T-cell (primary cell): ENCODE measurements at regions not wholly inside any gene's neighbourhood (a gene's known extent, or its start where the extent isn't known, plus 50 kb on each side); places are given as distances from the start of the nearest gene placed in this dataset.
"Not testable (repeated sequence)": the region's sequence is repeated elsewhere in the genome, so short reads cannot be mapped to it uniquely, and the experiment has no call there.

Source experiments
- ATAC-seq, 4 experiments: fragments of 200-7000 bp in 3 of 4; fragments of 150-1000 bp in 1 of 4; cut with Tn5 transposase; replicated peaks in 1 of 4; 1 replicate in 3 of 4; 2 replicates in 1 of 4; pipeline ENCODE4 v1.10.0; 2021; ENCODE audit warnings: moderate library complexity in 3 of 4, mild to moderate bottlenecking in 2 of 4, moderate number of reproducible peaks in 1 of 4
- CTCF ChIA-PET, 2 donors: fragments of 300-600 bp; sonication (Branson Sonifier 250); formaldehyde crosslinking; loops; one replicate each; lab custom pipeline; 2022; ENCODE audit warnings: antibody characterized with exemption in 2 of 2; lab: Charles Lee
- POLR2A ChIA-PET, 2 donors: fragments of 300-600 bp; sonication (Branson Sonifier 250); formaldehyde crosslinking; loops; one replicate each; lab custom pipeline; 2022; ENCODE audit warnings: antibody characterized with exemption in 2 of 2; lab: Charles Lee
- DNase-seq, 35 experiments: peaks; one replicate each; pipeline versions ENCODE4 v3.0.0 to v3.0.0-alpha.2; 2013 to 2023
- H3K27ac ChIP-seq: one replicate; pipeline ENCODE4 v1.5.1; 2013; ENCODE audit warnings: low read length
- H3K27me3 ChIP-seq, 2 experiments: replicated peaks in 1 of 2; 1 replicate in 1 of 2; 2 replicates in 1 of 2; pipeline versions ENCODE4 v1.6.1 to v1.7.0; 2013; ENCODE audit warnings: low read length in 1 of 2, mixed read lengths in 1 of 2; ENCODE audit not compliant: control insufficient read depth in 2 of 2, insufficient read depth in 2 of 2; ENCODE audit errors: extremely low read depth in 1 of 2
- H3K36me3 ChIP-seq, 2 donors: 1 replicate in 1 of 2; 2 replicates in 1 of 2; pipeline versions ENCODE4 v1.6.1 to v1.7.0; 2013; ENCODE audit warnings: low read length in 1 of 2; ENCODE audit not compliant: control insufficient read depth in 2 of 2, insufficient read depth in 1 of 2; ENCODE audit errors: extremely low read depth in 1 of 2
- H3K4me1 ChIP-seq, 2 experiments: 1 replicate in 1 of 2; 2 replicates in 1 of 2; pipeline versions ENCODE4 v1.6.1 to v1.7.0; 2013; ENCODE audit warnings: low read length in 2 of 2, mixed read lengths in 1 of 2; ENCODE audit not compliant: insufficient read depth in 2 of 2, control insufficient read depth in 1 of 2; ENCODE audit errors: extremely low read depth in 1 of 2
- H3K4me3 ChIP-seq, 2 donors: 1 replicate in 1 of 2; 2 replicates in 1 of 2; pipeline versions ENCODE4 v1.5.1 to v1.7.0; 2013; ENCODE audit warnings: mild to moderate bottlenecking in 2 of 2, low read length in 1 of 2, moderate library complexity in 1 of 2; ENCODE audit not compliant: control insufficient read depth in 1 of 2; ENCODE audit errors: extremely low read depth in 1 of 2
- H3K9me3 ChIP-seq: 2 replicates; pipeline ENCODE4 v1.7.0; 2013
- H3K27ac Mint-ChIP-seq, 2 donors: one replicate each; pipeline ENCODE4 v1.8.0; 2020 to 2021; ENCODE audit warnings: mild to moderate bottlenecking in 2 of 2, mixed read lengths in 2 of 2
- H3K27me3 Mint-ChIP-seq, 2 donors: one replicate each; pipeline ENCODE4 v1.8.0; 2021 to 2022; ENCODE audit warnings: mixed read lengths in 2 of 2
- H3K36me3 Mint-ChIP-seq: one replicate; pipeline ENCODE4 v1.8.0; 2021; ENCODE audit warnings: mixed read lengths
- H3K4me1 Mint-ChIP-seq, 3 donors: one replicate each; pipeline ENCODE4 v1.8.0; 2020 to 2022; ENCODE audit warnings: mixed read lengths in 3 of 3, mild to moderate bottlenecking in 1 of 3
- H3K4me3 Mint-ChIP-seq, 3 donors: one replicate each; pipeline ENCODE4 v1.8.0; 2020 to 2022; ENCODE audit warnings: mild to moderate bottlenecking in 3 of 3, mixed read lengths in 3 of 3, moderate library complexity in 3 of 3
- H3K9me3 Mint-ChIP-seq, 3 donors: one replicate each; pipeline ENCODE4 v1.8.0; 2020 to 2022; ENCODE audit warnings: mixed read lengths in 3 of 3
- WGBS: methylation state at CpG from one replicate; pipeline ENCODE4 v1.1.5; 2013; ENCODE audit warnings: missing lambda C conversion rate; ENCODE audit not compliant: insufficient coverage; 5-methylcytosine and 5-hydroxymethylcytosine counted together

GRCh38 chr3:160098261-160098908 is 109.8 kb downstream of the IL12A start:
- Histone ChIP-seq H3K36me3 (no peaks in the 10 kb centered on the region), H3K27me3 (peaks cover 0 to 3% of the 10 kb centered on the region in 2 experiments), H3K27ac (no peak overlapping the region), H3K4me1 (no peaks in the 10 kb centered on the region), H3K9me3 (no peaks in the 10 kb centered on the region), H3K4me3 (no peak overlapping the region)
- Mint-ChIP-seq H3K4me3 (no peak overlapping the region), H3K36me3 (no peaks in the 10 kb centered on the region), H3K27me3 (peaks cover 11 to 14% of the 10 kb centered on the region in 2 donors), H3K9me3 (no peaks in the 10 kb centered on the region), H3K27ac (no peak overlapping the region), H3K4me1 (no peaks in the 10 kb centered on the region)
- ATAC-seq, result no peak
- 100% methylated on average over 3 of the region's 5 CpGs for WGBS
- no peak for DNase-seq
- POLR2A ChIA-PET, result no interaction called here
- CTCF ChIA-PET, result interaction anchor here in 1 of 2 donors (0.6 kb wide), 1 partner anchor 11 kb away, joined by 10 read pairs; no protein-coding TSS in a partner anchor

GRCh38 chr3:160098926-160099626 is 110.4 kb downstream of the IL12A start:
- Mint-ChIP-seq H3K4me1 (no peaks in the 10 kb centered on the region), H3K36me3 (no peaks in the 10 kb centered on the region), H3K4me3 (no peak overlapping the region), H3K27me3 (peaks cover 11 to 14% of the 10 kb centered on the region in 2 donors), H3K9me3 (no peaks in the 10 kb centered on the region), H3K27ac (no peak overlapping the region)
- no peak overlapping the region for H3K27ac ChIP-seq
- no CpG with 5 or more reads among the region's 3 CpGs for WGBS
- no peaks in the 10 kb centered on the region for H3K36me3 ChIP-seq
- H3K4me3 ChIP-seq, result no peak overlapping the region
- H3K9me3 ChIP-seq, result no peaks in the 10 kb centered on the region
- ChIA-PET POLR2A (no interaction called here), CTCF (no interaction called here)
- ATAC-seq (no peak), DNase-seq (no peak)
- H3K27me3 ChIP-seq, result peaks cover 0 to 3% of the 10 kb centered on the region in 2 experiments
- no peaks in the 10 kb centered on the region for H3K4me1 ChIP-seq

GRCh38 chr3:160099834-160100233 is 111.2 kb downstream of the IL12A start:
- no peak for ATAC-seq
- DNase-seq, result no peak
- WGBS, result no CpG with 5 or more reads among the region's 5 CpGs
- H3K27ac Mint-ChIP-seq, result no peak overlapping the region
- peaks cover 11 to 14% of the 10 kb centered on the region in 2 donors for H3K27me3 Mint-ChIP-seq
- POLR2A ChIA-PET, result no interaction called here
- H3K36me3 Mint-ChIP-seq, result no peaks in the 10 kb centered on the region
- Histone ChIP-seq H3K9me3 (no peaks in the 10 kb centered on the region), H3K27ac (no peak overlapping the region), H3K36me3 (no peaks in the 10 kb centered on the region), H3K27me3 (peaks cover 0 to 3% of the 10 kb centered on the region in 2 experiments), H3K4me1 (no peaks in the 10 kb centered on the region), H3K4me3 (no peak overlapping the region)
- no peaks in the 10 kb centered on the region for H3K4me1 Mint-ChIP-seq
- H3K9me3 Mint-ChIP-seq, result no peaks in the 10 kb centered on the region
- CTCF ChIA-PET, result no interaction called here
- no peak overlapping the region for H3K4me3 Mint-ChIP-seq

GRCh38 chr3:160100610-160101009 is 112.0 kb downstream of the IL12A start:
- H3K27ac ChIP-seq, result no peak overlapping the region
- no peak for ATAC-seq
- WGBS, result 92% methylated on average over 14 of the region's 40 CpGs
- ChIA-PET CTCF (no interaction called here), POLR2A (no interaction called here)
- Mint-ChIP-seq H3K36me3 (no peaks in the 10 kb centered on the region), H3K4me3 (no peak overlapping the region), H3K27ac (no peak overlapping the region), H3K9me3 (no peaks in the 10 kb centered on the region), H3K4me1 (no peaks in the 10 kb centered on the region), H3K27me3 (peaks cover 11 to 14% of the 10 kb centered on the region in 2 donors)
- H3K27me3 ChIP-seq, result peaks cover 0 to 3% of the 10 kb centered on the region in 2 experiments
- no peak overlapping the region for H3K4me3 ChIP-seq
- H3K36me3 ChIP-seq, result no peaks in the 10 kb centered on the region
- H3K9me3 ChIP-seq, result no peaks in the 10 kb centered on the region
- no peak for DNase-seq
- H3K4me1 ChIP-seq, result no peaks in the 10 kb centered on the region

GRCh38 chr3:160102001-160102400 is 113.4 kb downstream of the IL12A start:
- POLR2A ChIA-PET, H3K27me3 ChIP-seq, H3K36me3 ChIP-seq, H3K4me1 ChIP-seq, H3K27ac Mint-ChIP-seq, CTCF ChIA-PET, H3K4me1 Mint-ChIP-seq, H3K4me3 Mint-ChIP-seq, H3K27ac ChIP-seq, DNase-seq, H3K36me3 Mint-ChIP-seq, H3K9me3 ChIP-seq, ATAC-seq, H3K9me3 Mint-ChIP-seq, H3K4me3 ChIP-seq: not testable (repeated sequence)
- WGBS, result 86% methylated on average over 4 of the region's 7 CpGs
- peaks cover 11 to 14% of the 10 kb centered on the region in 2 donors for H3K27me3 Mint-ChIP-seq

- Histone ChIP-seq H3K4me1 (no peaks in the 10 kb centered on the region), H3K4me3 (no peak overlapping the region), H3K36me3 (no peaks in the 10 kb centered on the region), H3K27me3 (peaks cover 0 to 3% of the 10 kb centered on the region in 2 experiments), H3K9me3 (no peaks in the 10 kb centered on the region), H3K27ac (no peak overlapping the region)
- Mint-ChIP-seq H3K27ac (no peak overlapping the region), H3K4me3 (no peak overlapping the region), H3K36me3 (no peaks in the 10 kb centered on the region), H3K4me1 (no peaks in the 10 kb centered on the region), H3K27me3 (peaks cover 11 to 14% of the 10 kb centered on the region in 2 donors), H3K9me3 (no peaks in the 10 kb centered on the region)
- WGBS, result 80% methylated on average over 2 of the region's 2 CpGs
- no peak for ATAC-seq
- ChIA-PET POLR2A (no interaction called here), CTCF (interaction anchor here in 1 of 2 donors (0.6 kb wide), 1 partner anchor 410 kb away, joined by 3 read pairs; no protein-coding TSS in a partner anchor)
- DNase-seq, result no peak
These were observed 114.8 kb downstream of the IL12A start for GRCh38 chr3:160103397-160103796.
